HCT116 (cell line): ENCODE measurements at regions not wholly inside any gene's neighbourhood (a gene's known extent, or its start where the extent isn't known, plus 50 kb on each side); places are given as distances from the start of the nearest gene placed in this dataset.

Source experiments
- ATAC-seq: fragments of 200-7000 bp; cut with Tn5 transposase; 2 replicates; pipeline ENCODE4 v1.9.1; 2020; ENCODE audit warnings: mild to moderate bottlenecking, moderate library complexity
- BruUV-seq: library from RNA; stranded (reverse); fragments of 400-500 nt; replicated peaks from 2 replicates; lab custom pipeline; 2021; lab: Mats Ljungman, UMichigan
- CTCF ChIA-PET: fragments of 300-600 bp; sonication (Branson Sonifier 250); formaldehyde crosslinking; loops from one replicate; lab custom pipeline; 2021; ENCODE audit warnings: antibody characterized with exemption; lab: Charles Lee
- POLR2A ChIA-PET: fragments of 300-600, 350-600 bp; sonication (Branson Sonifier 250); formaldehyde crosslinking; loops from one replicate; lab custom pipeline; 2021; ENCODE audit warnings: antibody characterized with exemption; lab: Charles Lee
- RAD21 ChIA-PET, 2 experiments: fragments of 300-600 bp; sonication (Branson Sonifier 250); formaldehyde crosslinking; loops; one replicate each; lab custom pipeline; 2023; ENCODE audit warnings: low total read pairs in 2 of 2; ENCODE audit not compliant: uncharacterized antibody in 2 of 2, unreplicated experiment in 2 of 2, low non-redundant PET in 1 of 2; lab: Charles Lee
- DNase-seq: peaks from one replicate; pipeline ENCODE4 v3.0.0-alpha.2; 2010; ENCODE audit warnings: low read depth, low spot score
- H2AFZ ChIP-seq: fragments of 200-600 bp; shearing (Covaris generic), sonication (generic); 2 replicates; pipeline ENCODE4 v1.6.1; 2017; ENCODE audit warnings: low read depth, mixed run types, mixed read lengths, antibody characterized with exemption, low read length; ENCODE audit not compliant: poor library complexity, severe bottlenecking
- H3K27ac ChIP-seq: 2 replicates; pipeline ENCODE4 v1.5.1; 2012; ENCODE audit warnings: low read depth, low read length
- H3K27me3 ChIP-seq: fragments of 200-600 bp; sonication (generic); 2 replicates; pipeline ENCODE4 v1.6.1; 2016; ENCODE audit warnings: mixed run types, low read length, mixed read lengths; ENCODE audit not compliant: insufficient read depth
- H3K36me3 ChIP-seq, 2 experiments: fragments of 200-500 bp in 1 of 2; fragments of 200-600 bp in 1 of 2; sonication (Bioruptor generic) in 1 of 2; sonication (generic) in 1 of 2; 2 replicates each; pipeline versions ENCODE4 v1.5.1 to v1.6.1; 2014 to 2016; ENCODE audit warnings: low read length in 2 of 2, inconsistent platforms in 1 of 2, mixed read lengths in 1 of 2, mixed run types in 1 of 2; ENCODE audit not compliant: insufficient read depth in 2 of 2, control insufficient read depth in 1 of 2
- H3K4me1 ChIP-seq, 2 experiments: fragments of 200-600 bp in 1 of 2; sonication (generic) in 1 of 2; 2 replicates each; pipeline versions ENCODE4 v1.5.1 to v1.6.1; 2012 to 2017; ENCODE audit warnings: low read length in 2 of 2, inconsistent platforms in 1 of 2, mild to moderate bottlenecking in 1 of 2, mixed read lengths in 1 of 2, mixed run types in 1 of 2, moderate library complexity in 1 of 2; ENCODE audit not compliant: insufficient read depth in 2 of 2, control insufficient read depth in 1 of 2
- H3K4me2 ChIP-seq: fragments of 200-600 bp; sonication (generic); 2 replicates; pipeline ENCODE4 v1.6.1; 2017; ENCODE audit warnings: mixed run types, low read length, mixed read lengths
- H3K4me3 ChIP-seq, 2 experiments: fragments of 200-600 bp in 1 of 2; sonication (generic) in 1 of 2; replicated peaks in 1 of 2; 2 replicates each; pipeline ENCODE4 v1.5.1; 2011 to 2016; ENCODE audit warnings: low read length in 2 of 2, control low read depth in 1 of 2, low read depth in 1 of 2, mild to moderate bottlenecking in 1 of 2, mixed read lengths in 1 of 2, mixed run types in 1 of 2
- H3K79me2 ChIP-seq: fragments of 200-600 bp; sonication (generic); 2 replicates; pipeline ENCODE4 v1.6.1; 2017; ENCODE audit warnings: mild to moderate bottlenecking, mixed run types, low read length, moderate library complexity, mixed read lengths; ENCODE audit not compliant: insufficient read depth
- H3K9ac ChIP-seq: fragments of 200-600 bp; sonication (generic); 2 replicates; pipeline ENCODE4 v1.6.1; 2016; ENCODE audit warnings: low read length, mixed read lengths
- H3K9me2 ChIP-seq: fragments of 200-600 bp; sonication (generic), shearing (Covaris generic); 2 replicates; pipeline ENCODE4 v1.6.1; 2017; ENCODE audit warnings: mixed run types, mild to moderate bottlenecking, moderate library complexity; ENCODE audit not compliant: insufficient read depth
- H3K9me3 ChIP-seq, 2 experiments: fragments of 200-500 bp in 1 of 2; fragments of 200-600 bp in 1 of 2; sonication (Bioruptor generic) in 1 of 2; sonication (generic) in 1 of 2; 2 replicates each; pipeline ENCODE4 v1.6.1; 2014 to 2017; ENCODE audit warnings: low read length in 2 of 2, mixed read lengths in 2 of 2, inconsistent platforms in 1 of 2, low read depth in 1 of 2, mild to moderate bottlenecking in 1 of 2, mixed run types in 1 of 2, moderate library complexity in 1 of 2; ENCODE audit not compliant: control insufficient read depth in 1 of 2, insufficient read depth in 1 of 2
- H4K20me1 ChIP-seq: fragments of 200-600 bp; sonication (generic), shearing (Covaris generic); 2 replicates; pipeline ENCODE4 v1.6.1; 2017; ENCODE audit warnings: mixed run types, mild to moderate bottlenecking, moderate library complexity; ENCODE audit not compliant: insufficient read depth
- EGR1 ChIP-seq: IDR thresholded peaks from 2 replicates; pipeline ENCODE4 v1.6.1; 2012; ENCODE audit warnings: low read depth
- ELF1 ChIP-seq: IDR thresholded peaks from 2 replicates; pipeline ENCODE4 v1.6.1; 2012; ENCODE audit warnings: low read depth, borderline replicate concordance
- EZH2phosphoT487 ChIP-seq: fragments of 200-600 bp; IDR thresholded peaks from 2 replicates; pipeline ENCODE4 v1.6.1; 2018; ENCODE audit warnings: antibody characterized with exemption, borderline replicate concordance
- FOSL1 ChIP-seq: IDR thresholded peaks from 2 replicates; pipeline ENCODE4 v1.6.1; 2012; ENCODE audit warnings: low read depth
- POLR2A ChIP-seq: IDR thresholded peaks from 2 replicates; pipeline ENCODE4 v1.7.0; 2011; ENCODE audit warnings: borderline replicate concordance; ENCODE audit not compliant: insufficient read depth, insufficient read length; ENCODE audit errors: extremely low read depth
- POLR2AphosphoS5 ChIP-seq: IDR thresholded peaks from 2 replicates; pipeline ENCODE4 v1.6.1; 2011; ENCODE audit warnings: mild to moderate bottlenecking, low read depth, low read length, moderate library complexity
- RAD21 ChIP-seq: IDR thresholded peaks from 2 replicates; pipeline ENCODE4 v1.6.1; 2012; ENCODE audit warnings: low read depth, mild to moderate bottlenecking
- SIN3A ChIP-seq: IDR thresholded peaks from 2 replicates; pipeline ENCODE4 v1.6.1; 2012; ENCODE audit warnings: low read depth
- SP1 ChIP-seq: IDR thresholded peaks from 2 replicates; pipeline ENCODE4 v1.6.1; 2012; ENCODE audit warnings: low read depth
- TCF7L2 ChIP-seq: IDR thresholded peaks from 2 replicates; pipeline ENCODE4 v1.7.0; 2011; ENCODE audit warnings: borderline replicate concordance, inconsistent platforms; ENCODE audit not compliant: insufficient read depth, insufficient read length; ENCODE audit errors: extremely low read depth
- YY1 ChIP-seq: IDR thresholded peaks from 2 replicates; pipeline ENCODE4 v1.6.1; 2011; ENCODE audit warnings: low read length, low read depth, moderate library complexity, mild to moderate bottlenecking; ENCODE audit not compliant: insufficient replicate concordance; ENCODE audit errors: extremely low read depth
- ZFX ChIP-seq: fragments of 450-650 bp; IDR thresholded peaks from 2 replicates; pipeline ENCODE4 v1.6.1; 2017
- ZNF274 ChIP-seq: fragments of 200-500 bp; sonication (Bioruptor generic); IDR thresholded peaks from 2 replicates; pipeline ENCODE4 v1.6.1; 2014; ENCODE audit warnings: mild to moderate bottlenecking, low read depth, low read length, inconsistent platforms
- intact Hi-C: fragments of 100-400 bp; cut with micrococcal nuclease; formaldehyde crosslinking; loops from 2 replicates; pipeline ENCODE4 v1.10.0; 2022
- TF ChIP-seq, protein P1 (sequence below): IDR thresholded peaks from 2 replicates; pipeline ENCODE4 v1.6.1; 2012
- TF ChIP-seq, protein P2 (sequence below): IDR thresholded peaks from 2 replicates; pipeline ENCODE4 v1.6.1; 2012
- TF ChIP-seq, protein P3 (sequence below): IDR thresholded peaks from 2 replicates; pipeline ENCODE4 v1.6.1; 2011; ENCODE audit warnings: mild to moderate bottlenecking, low read length, moderate library complexity; ENCODE audit not compliant: insufficient replicate concordance; ENCODE audit errors: extremely low read depth
- TF ChIP-seq, protein P4 (sequence below), 3 experiments: fragments of 200-600 bp in 1 of 3; sonication (generic) in 1 of 3; IDR thresholded peaks in 2 of 3; conservative IDR thresholded peaks in 1 of 3; 2 replicates each; pipeline ENCODE4 v1.5.1; 2012 to 2017; ENCODE audit warnings: low read depth in 2 of 3, low read length in 2 of 3, antibody characterized with exemption in 1 of 3, borderline replicate concordance in 1 of 3, control low read depth in 1 of 3, mild to moderate bottlenecking in 1 of 3, mixed read lengths in 1 of 3, mixed run types in 1 of 3, moderate library complexity in 1 of 3; ENCODE audit not compliant: insufficient read depth in 1 of 3

DNA sequence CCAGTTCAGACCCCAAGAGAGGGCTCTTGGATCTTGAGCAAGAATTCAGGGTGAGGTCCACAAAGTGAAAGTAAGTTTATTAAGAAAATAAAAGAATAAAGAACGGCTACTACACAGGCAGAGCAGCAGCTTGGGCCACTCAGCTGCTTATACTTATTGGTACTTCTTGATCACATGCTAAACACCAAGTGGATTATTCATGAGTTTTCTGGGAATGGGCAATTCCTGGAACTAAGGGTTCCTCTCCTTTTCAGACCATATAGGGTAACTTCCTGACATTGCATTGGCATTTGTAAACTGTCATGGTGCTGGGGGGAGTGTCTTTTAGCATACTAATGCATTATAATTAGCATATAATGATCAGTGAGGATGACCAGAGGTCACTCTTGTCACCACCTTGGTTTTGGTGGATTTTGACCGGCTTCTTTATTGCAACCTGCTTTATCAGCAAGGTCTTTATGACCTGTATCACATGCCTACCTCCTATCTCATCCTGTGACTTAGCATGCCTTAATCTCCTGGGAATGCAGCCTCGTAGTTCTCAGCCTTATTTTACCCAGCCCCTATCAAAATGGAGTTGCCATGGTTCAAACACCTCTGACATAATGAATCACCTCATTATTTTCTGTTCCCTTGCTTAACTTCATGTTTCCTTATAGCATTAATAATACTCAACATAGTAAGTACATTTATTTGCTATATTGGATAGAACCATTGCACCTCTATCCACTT, 476.3 kb downstream of the DTHD1 start:
- intact Hi-C loops, result no loop called here
- RAD21 ChIA-PET, result no interaction called here
- no peaks in the 10 kb centered on the region for H3K79me2 ChIP-seq
- H3K4me1 ChIP-seq, result no peaks in the 10 kb centered on the region
- H3K9ac ChIP-seq, result no peak overlapping the region
- no peaks in the 10 kb centered on the region for H3K9me3 ChIP-seq
- H3K9me2 ChIP-seq, result no peaks in the 10 kb centered on the region
- CTCF ChIA-PET, result no interaction called here
- ATAC-seq (no peak), DNase-seq (no peak)
- POLR2A ChIA-PET, result no interaction called here
- H2AFZ ChIP-seq, result no peak overlapping the region
- H3K4me3 ChIP-seq, result no peak overlapping the region
- no TSS peak for BruUV-seq
- TF ChIP-seq, protein P1, sequence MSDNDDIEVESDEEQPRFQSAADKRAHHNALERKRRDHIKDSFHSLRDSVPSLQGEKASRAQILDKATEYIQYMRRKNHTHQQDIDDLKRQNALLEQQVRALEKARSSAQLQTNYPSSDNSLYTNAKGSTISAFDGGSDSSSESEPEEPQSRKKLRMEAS, result no peak
- TF ChIP-seq, protein P2, sequence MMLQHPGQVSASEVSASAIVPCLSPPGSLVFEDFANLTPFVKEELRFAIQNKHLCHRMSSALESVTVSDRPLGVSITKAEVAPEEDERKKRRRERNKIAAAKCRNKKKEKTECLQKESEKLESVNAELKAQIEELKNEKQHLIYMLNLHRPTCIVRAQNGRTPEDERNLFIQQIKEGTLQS, result no peak
- TF ChIP-seq ZNF274 (no peak), ELF1 (no peak), EGR1 (no peak), FOSL1 (no peak), TCF7L2 (no peak), SP1 (no peak), POLR2AphosphoS5 (no peak), SIN3A (no peak), POLR2A (no peak), EZH2phosphoT487 (no peak), ZFX (no peak), RAD21 (no peak), YY1 (no peak)
- TF ChIP-seq, protein P3, sequence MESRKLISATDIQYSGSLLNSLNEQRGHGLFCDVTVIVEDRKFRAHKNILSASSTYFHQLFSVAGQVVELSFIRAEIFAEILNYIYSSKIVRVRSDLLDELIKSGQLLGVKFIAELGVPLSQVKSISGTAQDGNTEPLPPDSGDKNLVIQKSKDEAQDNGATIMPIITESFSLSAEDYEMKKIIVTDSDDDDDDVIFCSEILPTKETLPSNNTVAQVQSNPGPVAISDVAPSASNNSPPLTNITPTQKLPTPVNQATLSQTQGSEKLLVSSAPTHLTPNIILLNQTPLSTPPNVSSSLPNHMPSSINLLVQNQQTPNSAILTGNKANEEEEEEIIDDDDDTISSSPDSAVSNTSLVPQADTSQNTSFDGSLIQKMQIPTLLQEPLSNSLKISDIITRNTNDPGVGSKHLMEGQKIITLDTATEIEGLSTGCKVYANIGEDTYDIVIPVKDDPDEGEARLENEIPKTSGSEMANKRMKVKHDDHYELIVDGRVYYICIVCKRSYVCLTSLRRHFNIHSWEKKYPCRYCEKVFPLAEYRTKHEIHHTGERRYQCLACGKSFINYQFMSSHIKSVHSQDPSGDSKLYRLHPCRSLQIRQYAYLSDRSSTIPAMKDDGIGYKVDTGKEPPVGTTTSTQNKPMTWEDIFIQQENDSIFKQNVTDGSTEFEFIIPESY, result no peak
- TF ChIP-seq, protein P4, sequence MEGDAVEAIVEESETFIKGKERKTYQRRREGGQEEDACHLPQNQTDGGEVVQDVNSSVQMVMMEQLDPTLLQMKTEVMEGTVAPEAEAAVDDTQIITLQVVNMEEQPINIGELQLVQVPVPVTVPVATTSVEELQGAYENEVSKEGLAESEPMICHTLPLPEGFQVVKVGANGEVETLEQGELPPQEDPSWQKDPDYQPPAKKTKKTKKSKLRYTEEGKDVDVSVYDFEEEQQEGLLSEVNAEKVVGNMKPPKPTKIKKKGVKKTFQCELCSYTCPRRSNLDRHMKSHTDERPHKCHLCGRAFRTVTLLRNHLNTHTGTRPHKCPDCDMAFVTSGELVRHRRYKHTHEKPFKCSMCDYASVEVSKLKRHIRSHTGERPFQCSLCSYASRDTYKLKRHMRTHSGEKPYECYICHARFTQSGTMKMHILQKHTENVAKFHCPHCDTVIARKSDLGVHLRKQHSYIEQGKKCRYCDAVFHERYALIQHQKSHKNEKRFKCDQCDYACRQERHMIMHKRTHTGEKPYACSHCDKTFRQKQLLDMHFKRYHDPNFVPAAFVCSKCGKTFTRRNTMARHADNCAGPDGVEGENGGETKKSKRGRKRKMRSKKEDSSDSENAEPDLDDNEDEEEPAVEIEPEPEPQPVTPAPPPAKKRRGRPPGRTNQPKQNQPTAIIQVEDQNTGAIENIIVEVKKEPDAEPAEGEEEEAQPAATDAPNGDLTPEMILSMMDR (IDR thresholded peaks at IDR 0.05 in 2 of 3, conservative IDR thresholded peaks at IDR 0.05 in 1 of 3; ENCODE audit: borderline replicate concordance in 1 of 3, insufficient read depth in 1 of 3, low read depth in 2 of 3, low read length in 2 of 3), result no peak
- H3K27ac ChIP-seq, result no peak overlapping the region
- no peaks in the 10 kb centered on the region for H4K20me1 ChIP-seq
- H3K4me2 ChIP-seq, result no peak overlapping the region
- no peaks in the 10 kb centered on the region for H3K36me3 ChIP-seq
- no peaks in the 10 kb centered on the region for H3K27me3 ChIP-seq
